Memory B cell (primary cell): ENCODE measurements at regions not wholly inside any gene's neighbourhood (a gene's known extent, or its start where the extent isn't known, plus 50 kb on each side); places are given as distances from the start of the nearest gene placed in this dataset.

ENCODE experiments used
- ATAC-seq: fragments of 150-1000 bp; cut with Tn5 transposase; 2 replicates; pipeline ENCODE4 v1.10.0; 2021; ENCODE audit warnings: low read depth, mild to moderate bottlenecking, moderate library complexity
- DNase-seq, 2 donors: peaks; one replicate each; pipeline ENCODE4 v3.0.0; 2022; ENCODE audit warnings: low spot score in 2 of 2
- H3K27ac Mint-ChIP-seq: one replicate; pipeline ENCODE4 v1.8.0; 2022; ENCODE audit warnings: mild to moderate bottlenecking, moderate library complexity, mixed read lengths
- H3K27me3 Mint-ChIP-seq: one replicate; pipeline ENCODE4 v1.8.0; 2022; ENCODE audit warnings: mixed read lengths
- H3K36me3 Mint-ChIP-seq: one replicate; pipeline ENCODE4 v1.8.0; 2022; ENCODE audit warnings: mild to moderate bottlenecking, mixed read lengths
- H3K4me1 Mint-ChIP-seq: one replicate; pipeline ENCODE4 v1.8.0; 2022; ENCODE audit warnings: mixed read lengths
- H3K4me3 Mint-ChIP-seq: one replicate; pipeline ENCODE4 v1.8.0; 2022; ENCODE audit warnings: mild to moderate bottlenecking, moderate library complexity, mixed read lengths
- H3K9me3 Mint-ChIP-seq: one replicate; pipeline ENCODE4 v1.8.0; 2022; ENCODE audit warnings: mixed read lengths

GRCh38 chr3:190790185-190790584 is 72.3 kb downstream of the GMNC start:
- no peak overlapping the region for H3K27ac Mint-ChIP-seq
- H3K4me1 Mint-ChIP-seq: no peaks in the 10 kb centered on the region
- H3K9me3 Mint-ChIP-seq: peaks cover 1% of the 10 kb centered on the region
- no peak for ATAC-seq
- H3K27me3 Mint-ChIP-seq: peaks cover 4% of the 10 kb centered on the region
- DNase-seq: no peak
- H3K36me3 Mint-ChIP-seq: no peaks in the 10 kb centered on the region
- H3K4me3 Mint-ChIP-seq: no peak overlapping the region

GRCh38 chr3:190786898-190787297 is 75.6 kb downstream of the GMNC start:
- no peak overlapping the region for H3K27ac Mint-ChIP-seq
- ATAC-seq (no peak), DNase-seq (no peak)
- no peaks in the 10 kb centered on the region for H3K4me1 Mint-ChIP-seq
- peaks cover 4% of the 10 kb centered on the region for H3K27me3 Mint-ChIP-seq
- H3K36me3 Mint-ChIP-seq: no peaks in the 10 kb centered on the region
- no peak overlapping the region for H3K4me3 Mint-ChIP-seq
- peaks cover 1% of the 10 kb centered on the region for H3K9me3 Mint-ChIP-seq

DNA sequence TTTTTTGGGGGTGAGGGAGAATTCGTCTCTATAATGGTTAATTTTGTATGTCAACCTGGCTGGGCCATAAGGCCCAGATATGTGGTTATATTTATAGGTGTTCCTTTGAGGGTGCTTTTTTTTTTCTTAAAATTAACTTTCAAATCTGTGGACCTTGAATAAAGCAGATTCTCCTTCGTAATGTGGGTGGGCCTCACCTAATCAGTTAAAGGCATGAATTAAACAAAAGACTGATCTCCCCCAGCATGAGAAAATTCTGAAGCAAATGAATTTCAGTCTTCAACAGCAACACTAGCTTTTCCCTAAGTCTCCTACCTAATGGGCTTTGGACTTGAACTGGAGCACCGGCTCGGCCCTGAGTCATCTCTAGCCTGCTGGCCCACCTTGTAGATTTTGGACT is 77.4 kb downstream of the GMNC start:
- no peak for DNase-seq
- Mint-ChIP-seq H3K27me3 (peaks cover 4% of the 10 kb centered on the region), H3K36me3 (no peaks in the 10 kb centered on the region), H3K4me3 (no peak overlapping the region), H3K4me1 (no peaks in the 10 kb centered on the region), H3K27ac (no peak overlapping the region), H3K9me3 (peaks cover 1% of the 10 kb centered on the region)
- ATAC-seq: no peak

GRCh38 chr3:190780524-190780923 is 82.0 kb downstream of the GMNC start:
- no peaks in the 10 kb centered on the region for H3K4me1 Mint-ChIP-seq
- no peak for ATAC-seq
- no peak overlapping the region for H3K27ac Mint-ChIP-seq
- H3K27me3 Mint-ChIP-seq: no peaks in the 10 kb centered on the region
- no peak for DNase-seq
- no peaks in the 10 kb centered on the region for H3K9me3 Mint-ChIP-seq
- H3K4me3 Mint-ChIP-seq: no peak overlapping the region
- H3K36me3 Mint-ChIP-seq: no peaks in the 10 kb centered on the region

DNA sequence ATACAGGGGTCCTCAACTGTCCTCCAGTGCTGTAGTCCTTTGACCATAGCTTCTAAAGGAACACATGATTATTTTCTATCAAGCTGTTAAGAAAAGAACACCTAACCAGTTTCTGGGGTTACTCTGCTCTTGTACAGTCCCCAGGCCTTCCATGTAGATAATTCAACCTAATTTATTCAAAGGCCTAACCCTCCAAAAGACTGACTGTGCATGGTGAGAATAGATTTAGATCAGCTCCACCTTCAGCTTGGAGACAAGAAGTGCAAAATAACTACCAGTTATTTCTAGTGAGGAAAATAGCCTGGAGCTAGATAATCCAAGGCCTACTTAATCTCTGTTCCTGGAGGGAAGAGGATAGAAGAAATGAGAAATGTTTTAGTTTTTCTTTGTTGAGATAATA is 87.9 kb downstream of the GMNC start:
- Mint-ChIP-seq H3K4me3 (no peak overlapping the region), H3K4me1 (no peaks in the 10 kb centered on the region), H3K9me3 (peaks cover 11% of the 10 kb centered on the region), H3K36me3 (peaks cover 2% of the 10 kb centered on the region), H3K27ac (no peak overlapping the region), H3K27me3 (no peaks in the 10 kb centered on the region)
- ATAC-seq: no peak
- DNase-seq: no peak

GRCh38 chr3:190773948-190774347 is 88.5 kb downstream of the GMNC start:
- H3K9me3 Mint-ChIP-seq: peaks cover 11% of the 10 kb centered on the region
- H3K36me3 Mint-ChIP-seq: peaks cover 2% of the 10 kb centered on the region
- H3K4me1 Mint-ChIP-seq: no peaks in the 10 kb centered on the region

DNA sequence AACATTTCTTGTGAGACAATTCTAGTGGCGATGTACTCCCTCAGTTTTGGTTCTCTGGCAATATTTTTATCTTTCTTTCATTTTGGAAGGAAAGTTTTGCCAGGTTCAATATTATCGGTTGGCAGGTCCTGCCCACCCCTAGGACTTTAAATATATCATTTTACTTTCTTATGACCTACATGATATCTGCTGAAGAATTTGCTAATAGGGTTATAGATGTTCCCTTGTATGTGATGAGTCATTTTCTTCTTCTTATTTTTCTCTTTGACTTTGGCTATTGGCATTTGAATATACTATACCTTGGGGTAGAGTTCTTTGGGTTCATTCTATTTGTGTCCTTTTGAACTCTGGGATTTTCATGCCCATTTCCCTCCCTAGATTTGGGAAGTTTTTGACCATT is 89.7 kb downstream of the GMNC start:
- Mint-ChIP-seq H3K4me3 (no peak overlapping the region), H3K27ac (no peak overlapping the region), H3K9me3 (peaks cover 11% of the 10 kb centered on the region), H3K4me1 (no peaks in the 10 kb centered on the region), H3K36me3 (peaks cover 2% of the 10 kb centered on the region), H3K27me3 (no peaks in the 10 kb centered on the region)
- DNase-seq (no peak), ATAC-seq (no peak)

More at GRCh38 chr3:190773948-190774347, 88.5 kb downstream of the GMNC start:
- no peak overlapping the region for H3K4me3 Mint-ChIP-seq
- ATAC-seq: no peak
- DNase-seq: no peak
- no peak overlapping the region for H3K27ac Mint-ChIP-seq
- no peaks in the 10 kb centered on the region for H3K27me3 Mint-ChIP-seq

DNA sequence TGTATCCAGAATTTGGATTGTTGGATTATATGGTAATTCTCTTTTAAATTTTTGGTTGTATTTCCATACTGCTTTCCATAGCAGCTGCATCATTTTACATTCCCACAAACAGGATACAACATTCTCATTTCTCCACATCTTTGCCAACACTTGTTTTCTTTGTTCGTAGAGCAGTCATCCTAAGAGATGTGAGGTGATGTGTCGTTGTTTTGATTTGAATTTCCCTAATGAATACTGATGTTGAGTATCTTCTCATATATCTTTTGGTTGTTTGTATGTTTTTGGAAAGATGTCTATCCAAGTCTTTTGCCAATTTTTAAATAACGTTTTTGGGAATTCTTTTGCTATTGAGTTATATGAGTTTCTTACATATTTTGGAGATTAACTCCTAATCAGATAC is 93.6 kb downstream of the GMNC start:
- peaks cover 9% of the 10 kb centered on the region for H3K9me3 Mint-ChIP-seq
- H3K4me3 Mint-ChIP-seq: no peak overlapping the region
- no peak for DNase-seq
- peaks cover 2% of the 10 kb centered on the region for H3K36me3 Mint-ChIP-seq
- no peaks in the 10 kb centered on the region for H3K4me1 Mint-ChIP-seq
- no peak overlapping the region for H3K27ac Mint-ChIP-seq
- ATAC-seq: no peak
- H3K27me3 Mint-ChIP-seq: peaks cover 2% of the 10 kb centered on the region

DNA sequence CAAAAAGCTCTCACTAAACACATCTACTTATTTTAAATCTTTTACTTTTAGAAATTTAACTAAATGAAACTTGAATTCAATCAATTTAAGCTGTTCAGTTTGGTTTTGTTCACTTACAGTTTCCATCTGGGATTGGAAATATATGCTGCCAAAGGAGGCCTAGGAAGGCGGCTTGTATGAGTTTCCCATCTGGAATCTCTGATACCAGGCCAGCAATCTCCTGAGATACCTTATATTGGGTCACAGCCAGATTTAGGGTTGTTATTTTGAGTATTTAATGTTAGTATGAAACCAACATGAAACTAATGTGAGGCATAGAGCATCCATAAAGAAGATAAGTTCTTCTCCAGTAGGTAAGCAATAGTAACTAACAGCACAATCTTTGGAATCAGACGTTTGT is 94.6 kb downstream of the GMNC start:
- H3K4me1 Mint-ChIP-seq: no peaks in the 10 kb centered on the region
- no peak overlapping the region for H3K27ac Mint-ChIP-seq
- H3K27me3 Mint-ChIP-seq: peaks cover 2% of the 10 kb centered on the region
- no peak for ATAC-seq
- DNase-seq: no peak
- no peaks in the 10 kb centered on the region for H3K36me3 Mint-ChIP-seq
- H3K4me3 Mint-ChIP-seq: no peak overlapping the region
- peaks cover 3% of the 10 kb centered on the region for H3K9me3 Mint-ChIP-seq

DNA sequence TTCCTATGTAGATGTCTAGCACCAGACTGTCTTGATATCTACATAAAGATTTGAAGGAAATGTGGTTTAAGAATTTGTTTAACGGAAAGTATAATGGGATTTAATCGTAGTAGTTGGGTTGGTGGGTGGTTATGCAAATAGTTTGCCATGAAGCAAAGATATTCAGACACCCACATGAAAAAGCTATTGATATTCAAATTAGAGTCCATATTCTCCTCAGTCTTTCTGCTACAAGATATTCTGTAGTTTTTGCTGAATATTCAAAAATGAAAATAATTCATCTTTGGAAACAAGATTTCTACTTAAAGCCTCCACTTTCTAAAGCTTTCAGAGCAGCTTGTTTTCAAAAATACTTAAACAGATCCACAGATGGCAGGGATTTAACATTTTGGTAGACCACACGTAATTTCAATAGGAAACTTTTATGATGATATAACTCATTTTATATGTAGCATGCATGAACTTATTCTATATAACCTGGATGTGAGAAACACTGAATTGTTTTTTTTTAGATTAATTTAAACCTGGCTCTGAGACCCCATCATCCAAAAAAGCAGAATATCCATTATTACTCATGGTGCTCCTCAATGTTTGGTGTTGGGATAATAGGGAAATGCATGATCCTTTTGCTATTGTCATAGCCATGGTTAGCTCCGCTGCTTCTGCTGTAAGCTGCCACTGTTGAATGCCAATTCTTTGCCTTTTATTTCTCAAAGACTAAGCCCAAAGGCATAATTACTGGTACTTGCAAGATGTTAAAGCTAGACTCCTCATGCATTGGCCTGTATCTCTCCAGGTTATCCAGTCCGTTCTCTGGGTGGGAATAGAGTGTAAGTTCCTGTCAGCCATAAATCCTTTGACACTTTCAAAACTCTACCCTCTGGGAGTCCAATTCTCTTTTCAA is 98.0 kb downstream of the GMNC start:
- Mint-ChIP-seq H3K4me1 (no peaks in the 10 kb centered on the region), H3K27ac (no peak overlapping the region), H3K27me3 (peaks cover 4% of the 10 kb centered on the region), H3K9me3 (no peaks in the 10 kb centered on the region), H3K36me3 (no peaks in the 10 kb centered on the region), H3K4me3 (no peak overlapping the region)
- DNase-seq: no peak
- ATAC-seq: no peak

DNA sequence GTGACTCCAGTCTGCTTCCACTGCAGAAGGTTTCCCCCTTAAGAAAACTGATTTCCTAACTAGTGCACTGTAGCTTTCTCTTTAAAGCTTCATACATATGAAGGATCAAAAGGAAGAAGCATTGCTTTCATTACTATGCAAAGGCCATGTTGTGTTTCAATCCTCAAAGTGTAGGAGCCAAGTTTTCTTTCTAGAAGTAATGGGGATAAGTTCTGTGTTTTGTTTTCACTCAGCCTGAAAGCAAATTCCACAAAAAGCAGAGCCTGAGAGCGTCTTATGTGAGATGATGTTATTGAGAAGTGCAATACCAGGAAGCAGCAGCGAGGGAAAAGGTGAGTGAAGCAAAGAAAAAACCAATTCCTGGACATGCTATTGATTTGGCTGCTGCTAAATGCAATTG is 99.7 kb downstream of the GMNC start:
- Mint-ChIP-seq H3K36me3 (no peaks in the 10 kb centered on the region), H3K9me3 (no peaks in the 10 kb centered on the region)

GRCh38 chr3:190747571-190747970 is 114.9 kb downstream of the GMNC start:
- ATAC-seq: no peak
- no peaks in the 10 kb centered on the region for H3K36me3 Mint-ChIP-seq
- no peaks in the 10 kb centered on the region for H3K4me1 Mint-ChIP-seq
- no peak overlapping the region for H3K27ac Mint-ChIP-seq
- no peak overlapping the region for H3K4me3 Mint-ChIP-seq
- no peak for DNase-seq
- no peaks in the 10 kb centered on the region for H3K9me3 Mint-ChIP-seq
- no peaks in the 10 kb centered on the region for H3K27me3 Mint-ChIP-seq

More for the DNA sequence above, 99.7 kb downstream of the GMNC start:
- Mint-ChIP-seq H3K4me3 (no peak overlapping the region), H3K27me3 (peaks cover 4% of the 10 kb centered on the region), H3K27ac (no peak overlapping the region), H3K4me1 (no peaks in the 10 kb centered on the region)
- DNase-seq (no peak), ATAC-seq (no peak)

- Mint-ChIP-seq H3K27me3 (peaks cover 2% of the 10 kb centered on the region), H3K27ac (no peak overlapping the region), H3K9me3 (no peaks in the 10 kb centered on the region), H3K4me1 (no peaks in the 10 kb centered on the region), H3K36me3 (no peaks in the 10 kb centered on the region), H3K4me3 (no peak overlapping the region)
- DNase-seq (no peak), ATAC-seq (no peak)
Measured at GRCh38 chr3:190746986-190747385, 115.5 kb downstream of the GMNC start.

- H3K9me3 Mint-ChIP-seq: no peaks in the 10 kb centered on the region
- DNase-seq (no peak), ATAC-seq (no peak)
- H3K27ac Mint-ChIP-seq: no peak overlapping the region
- H3K27me3 Mint-ChIP-seq: peaks cover 5% of the 10 kb centered on the region
- no peaks in the 10 kb centered on the region for H3K36me3 Mint-ChIP-seq
- no peak overlapping the region for H3K4me3 Mint-ChIP-seq
- no peaks in the 10 kb centered on the region for H3K4me1 Mint-ChIP-seq
Measured at GRCh38 chr3:190746531-190746930, 116.0 kb downstream of the GMNC start.

DNA sequence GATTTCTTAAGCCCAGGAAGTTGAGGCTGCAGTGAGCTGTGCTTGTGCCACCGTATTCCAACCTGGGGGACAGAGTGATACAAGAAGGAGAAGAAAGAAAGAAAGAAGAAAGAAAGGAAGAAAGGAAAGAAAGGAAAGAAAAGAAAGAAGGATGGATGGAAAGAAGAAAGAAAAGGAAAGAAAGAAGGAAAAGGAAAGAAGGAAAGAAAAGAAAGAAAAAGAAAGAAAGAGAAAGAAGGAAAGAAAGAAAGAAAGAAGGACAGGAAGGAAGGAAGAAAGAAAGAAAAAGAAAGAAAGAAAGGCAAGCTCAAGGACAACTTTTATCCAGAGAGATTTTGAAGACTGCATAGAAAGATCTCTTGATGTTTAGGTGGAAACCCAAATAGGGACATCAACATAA is 120.7 kb downstream of the GMNC start:
- Mint-ChIP-seq H3K36me3 (no peaks in the 10 kb centered on the region), H3K9me3 (no peaks in the 10 kb centered on the region), H3K4me1 (no peaks in the 10 kb centered on the region), H3K27ac (no peak overlapping the region), H3K27me3 (peaks cover 10% of the 10 kb centered on the region), H3K4me3 (no peak overlapping the region)
- DNase-seq (no peak), ATAC-seq (no peak)
